ENCODE measurements at regions not wholly inside any gene's neighbourhood (a gene's known extent, or its start where the extent isn't known, plus 50 kb on each side); places are given as distances from the start of the nearest gene placed in this dataset.

DNA sequence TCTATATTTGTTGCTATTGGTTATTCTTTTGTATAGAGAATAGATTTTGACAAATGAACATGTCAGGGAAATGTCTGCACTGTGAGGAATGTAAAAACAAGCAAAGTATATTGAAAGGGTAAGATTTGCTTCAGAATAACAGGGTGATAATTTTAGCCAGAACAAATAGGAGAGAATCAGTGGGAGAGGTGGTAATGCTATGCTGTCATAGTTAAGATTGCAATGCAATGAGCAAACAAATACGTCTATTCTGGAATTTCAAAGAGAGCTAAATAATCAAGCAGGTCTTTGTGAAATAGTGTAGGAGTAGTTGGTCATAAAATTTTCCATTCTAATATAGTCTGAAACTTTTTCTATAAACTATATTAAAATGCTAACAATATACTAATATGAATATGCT is 1478.4 kb downstream of the TECRL start:
- TF ChIP-seq, protein P1, sequence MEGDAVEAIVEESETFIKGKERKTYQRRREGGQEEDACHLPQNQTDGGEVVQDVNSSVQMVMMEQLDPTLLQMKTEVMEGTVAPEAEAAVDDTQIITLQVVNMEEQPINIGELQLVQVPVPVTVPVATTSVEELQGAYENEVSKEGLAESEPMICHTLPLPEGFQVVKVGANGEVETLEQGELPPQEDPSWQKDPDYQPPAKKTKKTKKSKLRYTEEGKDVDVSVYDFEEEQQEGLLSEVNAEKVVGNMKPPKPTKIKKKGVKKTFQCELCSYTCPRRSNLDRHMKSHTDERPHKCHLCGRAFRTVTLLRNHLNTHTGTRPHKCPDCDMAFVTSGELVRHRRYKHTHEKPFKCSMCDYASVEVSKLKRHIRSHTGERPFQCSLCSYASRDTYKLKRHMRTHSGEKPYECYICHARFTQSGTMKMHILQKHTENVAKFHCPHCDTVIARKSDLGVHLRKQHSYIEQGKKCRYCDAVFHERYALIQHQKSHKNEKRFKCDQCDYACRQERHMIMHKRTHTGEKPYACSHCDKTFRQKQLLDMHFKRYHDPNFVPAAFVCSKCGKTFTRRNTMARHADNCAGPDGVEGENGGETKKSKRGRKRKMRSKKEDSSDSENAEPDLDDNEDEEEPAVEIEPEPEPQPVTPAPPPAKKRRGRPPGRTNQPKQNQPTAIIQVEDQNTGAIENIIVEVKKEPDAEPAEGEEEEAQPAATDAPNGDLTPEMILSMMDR (optimal IDR thresholded peaks at IDR 0.05 in 1 of 3, IDR thresholded peaks at IDR 0.05 in 1 of 3, conservative IDR thresholded peaks at IDR 0.05 in 1 of 3; ENCODE audit: extremely low read depth in 1 of 3, insufficient read depth in 2 of 3, low read length in 3 of 3): no peak
- TF ChIP-seq EZH2 (IDR thresholded peaks at IDR 0.05; ENCODE audit: low read length): no peak

All from keratinocyte (primary cell).